Caco-2 (cell line): ENCODE measurements at regions not wholly inside any gene's neighbourhood (a gene's known extent, or its start where the extent isn't known, plus 50 kb on each side); places are given as distances from the start of the nearest gene placed in this dataset.

Experiments used
- BruUV-seq: library from RNA; stranded (reverse); fragments of 400-500 nt; replicated peaks from 2 replicates; lab custom pipeline; 2021; lab: Mats Ljungman, UMichigan
- CTCF ChIA-PET: fragments of 300-600 bp; sonication (Branson Sonifier 250); formaldehyde crosslinking; loops from one replicate; lab custom pipeline; 2022; ENCODE audit warnings: antibody characterized with exemption; lab: Charles Lee
- POLR2A ChIA-PET: fragments of 300-600 bp; sonication (Branson Sonifier 250); formaldehyde crosslinking; loops from one replicate; lab custom pipeline; 2022; ENCODE audit warnings: antibody characterized with exemption; lab: Charles Lee
- DNase-seq, 2 experiments: peaks; one replicate each; pipeline versions ENCODE4 v3.0.0 to v3.0.0-alpha.2; 2020 to 2022
- H3K27me3 ChIP-seq: replicated peaks from 2 replicates; pipeline ENCODE4 v1.6.0; 2011; ENCODE audit warnings: low read length; ENCODE audit not compliant: control insufficient read depth, insufficient read depth
- H3K36me3 ChIP-seq: 2 replicates; pipeline ENCODE4 v1.5.1; 2011; ENCODE audit warnings: low read length; ENCODE audit not compliant: control insufficient read depth, insufficient read depth
- H3K4me1 ChIP-seq: fragments of 250-450 bp; sonication (Bioruptor Pico); 2 replicates; pipeline ENCODE4 v1.5.1; 2020; ENCODE audit warnings: mild to moderate bottlenecking
- H3K4me3 ChIP-seq: 2 replicates; pipeline ENCODE4 v1.5.1; 2011; ENCODE audit warnings: low read depth, mild to moderate bottlenecking, control low read depth, low read length
- H3K9me3 ChIP-seq: fragments of 250-450 bp; sonication (Bioruptor Pico); 2 replicates; pipeline ENCODE4 v1.5.1; 2020; ENCODE audit warnings: mild to moderate bottlenecking, moderate library complexity
- H3K27ac Mint-ChIP-seq: one replicate; pipeline ENCODE4 v1.8.0; 2022; ENCODE audit warnings: mixed read lengths; ENCODE audit not compliant: unreplicated experiment
- H3K27me3 Mint-ChIP-seq: one replicate; pipeline ENCODE4 v1.8.0; 2022; ENCODE audit warnings: mixed read lengths; ENCODE audit not compliant: insufficient read depth, unreplicated experiment
- H3K36me3 Mint-ChIP-seq: one replicate; pipeline ENCODE4 v1.8.0; 2022; ENCODE audit warnings: mild to moderate bottlenecking, mixed read lengths; ENCODE audit not compliant: insufficient read depth, unreplicated experiment
- H3K4me1 Mint-ChIP-seq: one replicate; pipeline ENCODE4 v1.8.0; 2022; ENCODE audit warnings: low read depth, mixed read lengths; ENCODE audit not compliant: unreplicated experiment
- H3K4me3 Mint-ChIP-seq: one replicate; pipeline ENCODE4 v1.8.0; 2022; ENCODE audit warnings: mild to moderate bottlenecking, moderate library complexity, mixed read lengths; ENCODE audit not compliant: unreplicated experiment
- H3K9me3 Mint-ChIP-seq: one replicate; pipeline ENCODE4 v1.8.0; 2022; ENCODE audit warnings: mixed read lengths; ENCODE audit not compliant: unreplicated experiment
- CTCF ChIP-seq, 2 experiments: fragments of 200-600 bp in 1 of 2; IDR thresholded peaks; 1 replicate in 1 of 2; 2 replicates in 1 of 2; pipeline versions ENCODE4 v1.5.1 to v1.8.0; 2011 to 2022; ENCODE audit warnings: antibody characterized with exemption in 1 of 2, control low read depth in 1 of 2, inconsistent platforms in 1 of 2, low read depth in 1 of 2, low read length in 1 of 2, mild to moderate bottlenecking in 1 of 2, moderate library complexity in 1 of 2; ENCODE audit not compliant: insufficient read depth in 1 of 2, severe bottlenecking in 1 of 2, unreplicated experiment in 1 of 2
- intact Hi-C: fragments of 100-400 bp; cut with micrococcal nuclease; formaldehyde crosslinking; loops from one replicate; pipeline ENCODE4 v1.10.0; 2022; ENCODE audit not compliant: unreplicated experiment

GRCh38 chr12:100703868-100704267, 90.7 kb upstream of the ANO4 start:
- H3K4me1 Mint-ChIP-seq, result no peaks in the 10 kb centered on the region
- H3K4me3 Mint-ChIP-seq, result no peak overlapping the region
- ChIA-PET CTCF (no interaction called here), POLR2A (no interaction called here)
- Histone ChIP-seq H3K4me1 (no peaks in the 10 kb centered on the region), H3K36me3 (no peaks in the 10 kb centered on the region), H3K27me3 (no peaks in the 10 kb centered on the region), H3K4me3 (no peak overlapping the region), H3K9me3 (no peaks in the 10 kb centered on the region)
- TF ChIP-seq CTCF (IDR thresholded peaks at IDR 0.05; ENCODE audit: insufficient read depth in 1 of 2, low read depth in 1 of 2, low read length in 1 of 2, severe bottlenecking in 1 of 2, unreplicated experiment in 1 of 2), result no peak
- no peaks in the 10 kb centered on the region for H3K36me3 Mint-ChIP-seq
- H3K27ac Mint-ChIP-seq, result no peak overlapping the region
- no peaks in the 10 kb centered on the region for H3K9me3 Mint-ChIP-seq
- H3K27me3 Mint-ChIP-seq, result peaks cover 22% of the 10 kb centered on the region
- intact Hi-C loops, result no loop called here
- DNase-seq, result no peak
- no TSS peak for BruUV-seq

- CTCF ChIA-PET, result interaction anchor here (0.6 kb wide), 1 partner anchor 14 kb away, joined by 3 read pairs; no protein-coding TSS in a partner anchor
- Mint-ChIP-seq H3K27me3 (peaks cover 25% of the 10 kb centered on the region), H3K36me3 (no peaks in the 10 kb centered on the region), H3K27ac (no peak overlapping the region), H3K4me1 (no peaks in the 10 kb centered on the region), H3K4me3 (no peak overlapping the region), H3K9me3 (no peaks in the 10 kb centered on the region)
- Histone ChIP-seq H3K36me3 (no peaks in the 10 kb centered on the region), H3K4me1 (no peaks in the 10 kb centered on the region), H3K9me3 (no peaks in the 10 kb centered on the region), H3K27me3 (no peaks in the 10 kb centered on the region), H3K4me3 (no peak overlapping the region)
- no peak for TF ChIP-seq CTCF (IDR thresholded peaks at IDR 0.05; ENCODE audit: insufficient read depth in 1 of 2, low read depth in 1 of 2, low read length in 1 of 2, severe bottlenecking in 1 of 2, unreplicated experiment in 1 of 2)
- intact Hi-C loops, result no loop called here
- BruUV-seq, result no TSS peak
- POLR2A ChIA-PET, result no interaction called here
- DNase-seq, result no peak
Observed at GRCh38 chr12:100706033-100706432, 88.5 kb upstream of the ANO4 start.

GRCh38 chr12:100708591-100708990, 86.0 kb upstream of the ANO4 start:
- Mint-ChIP-seq H3K27me3 (peaks cover 21% of the 10 kb centered on the region), H3K4me1 (no peaks in the 10 kb centered on the region), H3K4me3 (no peak overlapping the region), H3K27ac (no peak overlapping the region), H3K9me3 (no peaks in the 10 kb centered on the region), H3K36me3 (no peaks in the 10 kb centered on the region)
- no peaks in the 10 kb centered on the region for H3K36me3 ChIP-seq
- no peaks in the 10 kb centered on the region for H3K27me3 ChIP-seq
- TF ChIP-seq CTCF (IDR thresholded peaks at IDR 0.05; ENCODE audit: insufficient read depth in 1 of 2, low read depth in 1 of 2, low read length in 1 of 2, severe bottlenecking in 1 of 2, unreplicated experiment in 1 of 2), result no peak
- no peak overlapping the region for H3K4me3 ChIP-seq
- POLR2A ChIA-PET, result no interaction called here
- BruUV-seq, result no TSS peak
- H3K4me1 ChIP-seq, result no peaks in the 10 kb centered on the region
- DNase-seq, result no peak
- CTCF ChIA-PET, result no interaction called here
- intact Hi-C loops, result no loop called here
- H3K9me3 ChIP-seq, result no peaks in the 10 kb centered on the region
